ENCODE measurements at regions not wholly inside any gene's neighbourhood (a gene's known extent, or its start where the extent isn't known, plus 50 kb on each side); places are given as distances from the start of the nearest gene placed in this dataset.

- TF ChIP-seq ZSCAN5A (tag by site-specific recombination; IDR thresholded peaks at IDR 0.05) = no peak
- no peak for TF ChIP-seq ZNF707 (tag by site-specific recombination; IDR thresholded peaks at IDR 0.05)
- TF ChIP-seq ZNF433 (tag by site-specific recombination; IDR thresholded peaks at IDR 0.05; ENCODE audit: low read depth) = no peak
- no peak for TF ChIP-seq ZNF114 (tag by site-specific recombination; IDR thresholded peaks at IDR 0.05)
- no peak for TF ChIP-seq SETDB1 (IDR thresholded peaks at IDR 0.05; ENCODE audit: insufficient read length, low read length)
- no peak for TF ChIP-seq KLF16 (tag by site-specific recombination; IDR thresholded peaks at IDR 0.05)
- no peak for TF ChIP-seq PATZ1 (tag by site-specific recombination; IDR thresholded peaks at IDR 0.05)
- no peak for TF ChIP-seq ZNF280C (tag by site-specific recombination; IDR thresholded peaks at IDR 0.05)
- no peak for TF ChIP-seq ZNF311 (tag by site-specific recombination; IDR thresholded peaks at IDR 0.05; ENCODE audit: borderline replicate concordance)
Measured at GRCh38 chr15:26472661-26473060, 300.2 kb downstream of the GABRB3 start (continued).

- POLR2A ChIA-PET = no interaction called here
- no peaks in the 10 kb centered on the region for H3K4me1 ChIP-seq (ENCODE audit: control insufficient read depth, insufficient read depth, low read length)
- H3K36me3 ChIP-seq (ENCODE audit: control insufficient read depth in 2 of 2, insufficient read depth in 1 of 2, low read length in 2 of 2) = no peaks in the 10 kb centered on the region
- H3K4me3 ChIP-seq (ENCODE audit: low read depth, low read length) = no peak overlapping the region
- no peaks in the 10 kb centered on the region for H3K9me3 ChIP-seq (ENCODE audit: control insufficient read depth, insufficient read depth, low read depth, low read length)
- CTCF ChIA-PET = no interaction called here
- H3K27ac ChIP-seq (ENCODE audit: extremely low read depth, low read depth, low read length) = no peak overlapping the region
- TF ChIP-seq TRIM28 (IDR thresholded peaks at IDR 0.05; ENCODE audit: borderline replicate concordance, low read length) (no peak), ZNF624 (tag by site-specific recombination; IDR thresholded peaks at IDR 0.05) (no peak), OSR2 (tag by site-specific recombination; IDR thresholded peaks at IDR 0.05) (no peak), ZNF777 (tag by site-specific recombination; IDR thresholded peaks at IDR 0.05; ENCODE audit: borderline replicate concordance) (no peak), ZNF473 (tag by site-specific recombination; IDR thresholded peaks at IDR 0.05) (no peak), GFI1B (tag by site-specific recombination; IDR thresholded peaks at IDR 0.05) (no peak), ATF2 (tag by site-specific recombination; IDR thresholded peaks at IDR 0.05; ENCODE audit: low read depth) (no peak), EGR2 (tag by site-specific recombination; IDR thresholded peaks at IDR 0.05; ENCODE audit: low read depth) (no peak), ZNF560 (tag by site-specific recombination; IDR thresholded peaks at IDR 0.05; ENCODE audit: borderline replicate concordance) (no peak), ZNF571 (tag by site-specific recombination; IDR thresholded peaks at IDR 0.05) (no peak), ZNF658 (tag by site-specific recombination; IDR thresholded peaks at IDR 0.05) (no peak), ZNF132 (tag by site-specific recombination; IDR thresholded peaks at IDR 0.05; ENCODE audit: borderline replicate concordance) (no peak), ZNF202 (tag by site-specific recombination; IDR thresholded peaks at IDR 0.05; ENCODE audit: borderline replicate concordance) (no peak), INSM2 (tag by site-specific recombination; IDR thresholded peaks at IDR 0.05) (no peak), ZNF701 (tag by site-specific recombination; IDR thresholded peaks at IDR 0.05) (no peak), ZNF843 (tag by site-specific recombination; IDR thresholded peaks at IDR 0.05) (no peak), ZNF155 (tag by site-specific recombination; IDR thresholded peaks at IDR 0.05) (no peak), IKZF3 (tag by site-specific recombination; IDR thresholded peaks at IDR 0.05) (no peak), OVOL3 (tag by site-specific recombination; IDR thresholded peaks at IDR 0.05) (no peak)
Measured at GRCh38 chr15:26461847-26462608, 310.8 kb downstream of the GABRB3 start.

Data from HEK293 (cell line).